Keratinocyte (primary cell): ENCODE measurements at regions not wholly inside any gene's neighbourhood (a gene's known extent, or its start where the extent isn't known, plus 50 kb on each side); places are given as distances from the start of the nearest gene placed in this dataset.

Source experiments
- EZH2 ChIP-seq: IDR thresholded peaks from one replicate; pipeline ENCODE4 v1.6.1; 2012; ENCODE audit warnings: inconsistent platforms, mild to moderate bottlenecking, low read length, moderate library complexity
- TF ChIP-seq, protein P1 (sequence below), 3 experiments: IDR thresholded peaks in 1 of 3; conservative IDR thresholded peaks in 1 of 3; optimal IDR thresholded peaks in 1 of 3; 2 replicates in 2 of 3; 3 replicates in 1 of 3; pipeline versions ENCODE3 to v1.5.1; 2011; ENCODE audit warnings: low read length in 3 of 3, mild to moderate bottlenecking in 3 of 3, moderate library complexity in 2 of 3, control low read depth in 1 of 3, inconsistent platforms in 1 of 3; ENCODE audit not compliant: insufficient read depth in 2 of 3; ENCODE audit errors: extremely low read depth in 1 of 3

DNA sequence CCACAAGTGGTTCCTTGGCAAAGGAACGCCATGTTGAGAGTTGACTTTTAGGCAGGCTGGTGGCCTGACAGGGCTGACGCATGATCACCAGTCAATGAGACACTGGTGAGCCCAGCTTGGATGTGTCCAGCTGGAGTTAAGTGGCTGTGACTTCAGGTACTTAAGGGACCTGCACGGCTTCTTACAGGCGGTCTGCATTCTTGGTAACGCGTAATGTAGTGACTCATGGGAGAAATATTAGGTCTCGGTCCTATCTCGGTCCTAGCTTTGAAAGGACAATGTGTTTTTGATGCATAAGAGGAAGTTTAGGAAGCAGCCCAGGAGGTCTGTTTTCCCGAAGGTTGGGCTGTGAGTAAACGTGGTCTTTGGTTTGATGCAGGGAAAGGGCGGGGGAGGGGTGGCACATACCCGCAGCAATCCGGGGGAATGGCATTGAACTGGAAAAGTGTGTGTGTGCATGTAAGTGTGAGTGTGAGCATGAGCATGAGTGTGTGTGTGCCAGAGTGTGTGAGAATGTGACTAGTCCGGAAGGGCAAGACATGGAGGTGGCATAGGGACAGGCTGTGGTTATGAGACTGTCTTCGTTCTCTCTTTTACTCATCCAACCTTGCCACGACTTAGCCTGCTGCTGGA lies 55.3 kb downstream of the FAM43A start:
- no peak for TF ChIP-seq EZH2
- TF ChIP-seq, protein P1, sequence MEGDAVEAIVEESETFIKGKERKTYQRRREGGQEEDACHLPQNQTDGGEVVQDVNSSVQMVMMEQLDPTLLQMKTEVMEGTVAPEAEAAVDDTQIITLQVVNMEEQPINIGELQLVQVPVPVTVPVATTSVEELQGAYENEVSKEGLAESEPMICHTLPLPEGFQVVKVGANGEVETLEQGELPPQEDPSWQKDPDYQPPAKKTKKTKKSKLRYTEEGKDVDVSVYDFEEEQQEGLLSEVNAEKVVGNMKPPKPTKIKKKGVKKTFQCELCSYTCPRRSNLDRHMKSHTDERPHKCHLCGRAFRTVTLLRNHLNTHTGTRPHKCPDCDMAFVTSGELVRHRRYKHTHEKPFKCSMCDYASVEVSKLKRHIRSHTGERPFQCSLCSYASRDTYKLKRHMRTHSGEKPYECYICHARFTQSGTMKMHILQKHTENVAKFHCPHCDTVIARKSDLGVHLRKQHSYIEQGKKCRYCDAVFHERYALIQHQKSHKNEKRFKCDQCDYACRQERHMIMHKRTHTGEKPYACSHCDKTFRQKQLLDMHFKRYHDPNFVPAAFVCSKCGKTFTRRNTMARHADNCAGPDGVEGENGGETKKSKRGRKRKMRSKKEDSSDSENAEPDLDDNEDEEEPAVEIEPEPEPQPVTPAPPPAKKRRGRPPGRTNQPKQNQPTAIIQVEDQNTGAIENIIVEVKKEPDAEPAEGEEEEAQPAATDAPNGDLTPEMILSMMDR (optimal IDR thresholded peaks at IDR 0.05 in 1 of 3, IDR thresholded peaks at IDR 0.05 in 1 of 3, conservative IDR thresholded peaks at IDR 0.05 in 1 of 3; ENCODE audit: extremely low read depth in 1 of 3, insufficient read depth in 2 of 3, low read length in 3 of 3): no peak
